ENCODE measurements at regions not wholly inside any gene's neighbourhood (a gene's known extent, or its start where the extent isn't known, plus 50 kb on each side); places are given as distances from the start of the nearest gene placed in this dataset.

GRCh38 chr5:154571325-154572035 lies 93.5 kb upstream of the HAND1 start:
- H3K4me3 ChIP-seq (ENCODE audit: low read depth, low read length) = no peak overlapping the region
- no peak for DNase-seq (ENCODE audit: low read depth)
- TF ChIP-seq CTCF (IDR thresholded peaks at IDR 0.05; ENCODE audit: insufficient read depth, low read depth, low read length) = no peak

DNA sequence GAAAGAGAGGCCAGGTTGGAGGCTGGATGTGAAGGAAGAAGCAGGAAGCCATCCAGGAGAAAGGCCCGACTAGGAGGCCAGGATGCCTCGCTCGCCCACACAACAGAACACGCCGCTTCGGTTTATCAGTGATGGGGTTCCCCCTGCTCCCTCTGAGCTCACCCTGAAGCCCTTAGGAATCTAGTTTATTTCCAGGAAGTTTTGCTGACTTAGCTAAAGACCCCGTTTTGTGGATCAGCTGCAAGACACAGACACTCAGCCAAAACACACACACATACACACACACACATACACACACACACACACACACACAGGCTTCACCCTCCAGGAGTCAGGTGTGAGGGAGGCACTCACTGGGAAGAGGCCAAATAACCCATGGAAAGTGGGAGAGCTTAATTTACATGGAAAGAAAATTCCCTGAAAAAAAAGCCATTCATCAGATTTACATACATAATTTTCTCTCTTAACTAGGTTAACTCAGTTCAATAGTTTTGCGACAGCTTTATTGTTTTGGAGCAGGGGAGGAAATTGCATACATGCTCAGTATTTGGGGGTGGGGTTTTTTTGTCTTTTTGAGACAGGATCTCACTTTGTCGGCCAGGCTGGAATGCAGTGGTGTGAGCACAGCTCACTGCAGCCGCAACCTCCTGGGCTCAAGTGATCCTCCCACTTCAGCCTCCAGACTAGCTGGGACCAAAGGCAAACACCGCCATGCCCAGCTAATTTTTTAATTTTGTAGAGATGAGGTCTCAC lies 92.7 kb upstream of the HAND1 start:
- no peak for TF ChIP-seq CTCF (IDR thresholded peaks at IDR 0.05; ENCODE audit: insufficient read depth, low read depth, low read length)
- no peak for DNase-seq (ENCODE audit: low read depth)
- H3K4me3 ChIP-seq (ENCODE audit: low read depth, low read length) = no peak overlapping the region

DNA sequence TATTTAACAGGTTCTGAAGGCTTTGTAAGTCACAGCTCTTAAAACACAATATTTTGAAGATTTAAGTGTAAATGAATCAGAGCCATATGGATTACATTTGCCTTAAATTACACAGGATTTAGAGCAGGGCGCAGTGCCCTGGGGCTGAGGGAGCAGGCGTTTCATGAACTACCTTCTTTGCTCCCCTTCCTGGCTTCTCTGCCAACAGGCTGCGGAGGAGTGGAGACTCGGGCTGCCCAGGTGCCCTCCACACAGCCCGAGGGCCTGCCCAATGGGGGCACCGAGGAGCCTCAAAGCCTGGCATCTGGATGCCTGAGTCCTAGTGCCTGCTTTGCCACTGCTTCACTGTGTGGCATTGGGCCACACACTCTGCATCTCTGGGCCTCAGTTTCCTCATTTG lies 90.6 kb upstream of the HAND1 start:
- H3K4me3 ChIP-seq (ENCODE audit: low read depth, low read length) = no peak overlapping the region
- TF ChIP-seq CTCF (IDR thresholded peaks at IDR 0.05; ENCODE audit: insufficient read depth, low read depth, low read length) = no peak
- DNase-seq (ENCODE audit: low read depth) = no peak

DNA sequence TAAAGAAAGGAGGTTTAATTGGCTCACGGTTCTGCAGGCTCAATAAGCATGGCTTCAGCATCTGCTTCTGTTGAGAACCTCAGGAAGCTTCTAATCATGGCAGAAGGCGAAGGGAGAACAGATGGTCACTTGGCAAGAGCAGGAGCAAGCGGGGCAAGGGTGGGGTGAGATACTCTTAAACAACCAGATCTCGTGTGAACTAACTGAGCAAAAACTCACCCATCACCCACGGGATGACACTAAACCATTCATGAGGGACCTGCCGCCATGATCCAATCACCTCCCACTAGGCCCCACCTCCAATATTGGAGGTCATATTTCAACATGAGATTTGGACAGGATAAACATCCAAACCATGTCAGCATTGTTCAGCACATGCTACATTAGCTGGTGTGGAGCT lies 89.1 kb upstream of the HAND1 start:
- DNase-seq (ENCODE audit: low read depth) = no peak
- no peak overlapping the region for H3K4me3 ChIP-seq (ENCODE audit: low read depth, low read length)
- TF ChIP-seq CTCF (IDR thresholded peaks at IDR 0.05; ENCODE audit: insufficient read depth, low read depth, low read length) = no peak

- TF ChIP-seq CTCF (IDR thresholded peaks at IDR 0.05; ENCODE audit: insufficient read depth, low read depth, low read length) = no peak
- H3K4me3 ChIP-seq (ENCODE audit: low read depth, low read length) = no peak overlapping the region
- no peak for DNase-seq (ENCODE audit: low read depth)
Measured at GRCh38 chr5:154566146-154566680, 88.2 kb upstream of the HAND1 start.

DNA sequence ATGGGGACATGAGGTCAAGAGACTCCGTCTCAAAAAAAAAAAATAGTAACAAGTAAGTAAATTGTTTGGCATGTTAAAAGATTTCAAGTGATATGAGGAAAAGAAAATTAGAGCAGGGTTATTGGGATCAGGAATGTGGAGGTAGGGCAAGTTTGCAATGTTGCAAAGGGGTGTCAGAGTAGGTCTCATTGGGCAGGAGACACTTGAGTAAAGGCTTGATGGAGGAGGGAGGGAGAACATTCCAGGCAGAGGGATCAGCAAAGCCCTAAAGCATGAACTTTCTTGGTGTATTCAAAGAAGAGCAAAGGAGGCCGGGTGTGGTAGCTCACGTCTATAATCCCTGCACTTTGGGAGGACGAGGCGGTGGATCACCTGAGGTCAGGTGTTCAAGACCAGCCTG lies 87.1 kb upstream of the HAND1 start:
- no peak overlapping the region for H3K4me3 ChIP-seq (ENCODE audit: low read depth, low read length)
- no peak for TF ChIP-seq CTCF (IDR thresholded peaks at IDR 0.05; ENCODE audit: insufficient read depth, low read depth, low read length)
- no peak for DNase-seq (ENCODE audit: low read depth)
